Activated CD8-positive, alpha-beta T cell treated with anti-CD3 and anti-CD28 coated beads for 36 hours (primary cell): ENCODE measurements at regions not wholly inside any gene's neighbourhood (a gene's known extent, or its start where the extent isn't known, plus 50 kb on each side); places are given as distances from the start of the nearest gene placed in this dataset.
"Not testable (repeated sequence)": the region's sequence is repeated elsewhere in the genome, so short reads cannot be mapped to it uniquely, and the experiment has no call there.

Experiments
- ATAC-seq: fragments of 200-7000 bp; cut with Tn5 transposase; one replicate; pipeline ENCODE4 v1.10.0; 2021; ENCODE audit warnings: mild to moderate bottlenecking, moderate library complexity
- CTCF ChIA-PET: fragments of 350-600 bp; sonication (Branson Sonifier 250); formaldehyde crosslinking; loops from one replicate; lab custom pipeline; 2021; ENCODE audit warnings: antibody characterized with exemption; lab: Charles Lee
- POLR2A ChIA-PET: fragments of 350-600 bp; sonication (Branson Sonifier 250); formaldehyde crosslinking; loops from one replicate; lab custom pipeline; 2021; ENCODE audit warnings: antibody characterized with exemption; lab: Charles Lee
- DNase-seq: peaks from one replicate; pipeline ENCODE4 v3.0.0-alpha.2; 2020
- H3K27ac Mint-ChIP-seq: one replicate; pipeline ENCODE4 v1.8.0; 2021; ENCODE audit warnings: mild to moderate bottlenecking, mixed read lengths
- H3K27me3 Mint-ChIP-seq: one replicate; pipeline ENCODE4 v1.8.0; 2021; ENCODE audit warnings: mixed read lengths
- H3K36me3 Mint-ChIP-seq: one replicate; pipeline ENCODE4 v1.8.0; 2021; ENCODE audit warnings: low read depth, mixed read lengths
- H3K4me1 Mint-ChIP-seq: one replicate; pipeline ENCODE4 v1.8.0; 2021; ENCODE audit warnings: low read depth, mixed read lengths
- H3K4me3 Mint-ChIP-seq: one replicate; pipeline ENCODE4 v1.8.0; 2021; ENCODE audit warnings: mild to moderate bottlenecking, moderate library complexity, mixed read lengths
- H3K9me3 Mint-ChIP-seq: one replicate; pipeline ENCODE4 v1.8.0; 2021; ENCODE audit warnings: mixed read lengths
- intact Hi-C: fragments of 100-400 bp; cut with micrococcal nuclease; formaldehyde crosslinking; loops from one replicate; pipeline ENCODE4 v1.10.0; 2022
- TF ChIP-seq, protein P1 (sequence below): fragments of 200-600 bp; IDR thresholded peaks from one replicate; pipeline ENCODE4 v1.8.0; 2022; ENCODE audit warnings: antibody characterized with exemption, mild to moderate bottlenecking

DNA sequence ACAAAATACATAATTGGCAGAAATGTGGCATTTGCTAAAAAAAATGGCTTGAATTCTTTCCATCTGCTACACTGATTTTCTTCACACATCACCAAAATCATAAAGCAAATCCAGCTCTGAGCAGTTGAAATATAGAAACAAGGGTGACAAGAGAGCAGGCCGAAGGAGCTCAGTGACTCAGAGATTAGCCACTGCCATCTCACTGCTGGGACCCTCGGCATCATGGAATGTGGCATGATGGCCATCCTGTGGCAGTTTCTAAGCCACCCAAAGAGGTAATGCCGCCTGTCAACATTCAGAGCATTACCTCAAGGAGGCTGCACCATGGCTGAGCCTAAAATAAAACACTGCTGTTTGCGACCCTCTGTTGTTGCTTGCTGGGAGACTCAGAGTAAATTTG, 80.5 kb upstream of the OSBPL11 start:
- Mint-ChIP-seq H3K4me1 (no peaks in the 10 kb centered on the region), H3K4me3 (no peak overlapping the region), H3K27ac (no peak overlapping the region), H3K27me3 (peaks cover 1% of the 10 kb centered on the region), H3K36me3 (no peaks in the 10 kb centered on the region), H3K9me3 (no peaks in the 10 kb centered on the region)
- DNase-seq: no peak
- ChIA-PET CTCF (interaction anchor here (0.9 kb wide), 1 partner anchor 17 kb away, joined by 4 read pairs; no protein-coding TSS in a partner anchor), POLR2A (no interaction called here)
- intact Hi-C loops: no loop called here
- TF ChIP-seq, protein P1, sequence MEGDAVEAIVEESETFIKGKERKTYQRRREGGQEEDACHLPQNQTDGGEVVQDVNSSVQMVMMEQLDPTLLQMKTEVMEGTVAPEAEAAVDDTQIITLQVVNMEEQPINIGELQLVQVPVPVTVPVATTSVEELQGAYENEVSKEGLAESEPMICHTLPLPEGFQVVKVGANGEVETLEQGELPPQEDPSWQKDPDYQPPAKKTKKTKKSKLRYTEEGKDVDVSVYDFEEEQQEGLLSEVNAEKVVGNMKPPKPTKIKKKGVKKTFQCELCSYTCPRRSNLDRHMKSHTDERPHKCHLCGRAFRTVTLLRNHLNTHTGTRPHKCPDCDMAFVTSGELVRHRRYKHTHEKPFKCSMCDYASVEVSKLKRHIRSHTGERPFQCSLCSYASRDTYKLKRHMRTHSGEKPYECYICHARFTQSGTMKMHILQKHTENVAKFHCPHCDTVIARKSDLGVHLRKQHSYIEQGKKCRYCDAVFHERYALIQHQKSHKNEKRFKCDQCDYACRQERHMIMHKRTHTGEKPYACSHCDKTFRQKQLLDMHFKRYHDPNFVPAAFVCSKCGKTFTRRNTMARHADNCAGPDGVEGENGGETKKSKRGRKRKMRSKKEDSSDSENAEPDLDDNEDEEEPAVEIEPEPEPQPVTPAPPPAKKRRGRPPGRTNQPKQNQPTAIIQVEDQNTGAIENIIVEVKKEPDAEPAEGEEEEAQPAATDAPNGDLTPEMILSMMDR: no peak
- ATAC-seq: no peak

DNA sequence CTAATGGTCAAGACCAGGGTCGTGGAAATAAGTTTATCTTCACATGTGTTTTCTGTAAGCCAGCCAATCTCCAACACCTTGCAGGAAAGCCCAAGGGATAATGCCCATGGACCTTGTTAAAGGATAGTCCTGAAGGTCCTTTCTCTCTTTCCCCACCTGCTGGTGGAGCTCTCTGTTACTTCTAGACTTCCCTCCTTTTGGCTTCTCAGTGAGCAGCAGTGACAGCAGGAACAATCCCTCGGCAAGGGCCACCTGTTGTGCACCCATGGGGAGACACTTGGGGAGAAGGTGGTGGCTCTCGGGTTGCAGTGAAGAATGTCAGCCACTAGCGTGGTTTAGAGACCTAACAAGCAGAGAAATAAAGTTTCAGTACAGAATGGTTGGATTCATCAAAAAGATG, 84.0 kb upstream of the OSBPL11 start:
- TF ChIP-seq, protein P1: no peak
- H3K4me1 Mint-ChIP-seq: no peaks in the 10 kb centered on the region
- no peak for DNase-seq
- no peak overlapping the region for H3K27ac Mint-ChIP-seq
- H3K36me3 Mint-ChIP-seq: no peaks in the 10 kb centered on the region
- no peak for ATAC-seq
- CTCF ChIA-PET: no interaction called here
- no peaks in the 10 kb centered on the region for H3K9me3 Mint-ChIP-seq
- POLR2A ChIA-PET: no interaction called here
- no peak overlapping the region for H3K4me3 Mint-ChIP-seq
- H3K27me3 Mint-ChIP-seq: peaks cover 2% of the 10 kb centered on the region
- intact Hi-C loops: no loop called here

DNA sequence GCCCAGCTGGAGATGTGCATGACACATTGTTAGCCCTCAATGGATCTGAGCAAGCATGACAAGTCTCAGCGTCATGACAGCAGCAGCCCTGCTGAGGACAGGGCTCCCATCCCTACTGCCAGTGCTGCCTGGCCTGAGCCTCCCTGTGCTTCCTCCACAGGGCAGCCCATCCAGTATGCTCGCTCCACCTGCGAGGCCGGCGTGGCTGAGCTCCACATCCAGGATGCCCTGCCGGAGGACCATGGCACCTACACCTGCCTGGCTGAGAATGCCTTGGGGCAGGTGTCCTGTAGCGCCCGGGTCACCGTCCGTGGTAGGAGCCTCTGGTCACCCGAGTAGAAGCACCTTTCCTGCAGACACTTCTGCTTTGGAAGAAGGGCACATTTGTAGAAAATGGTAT, 85.8 kb upstream of the OSBPL11 start:
- ATAC-seq: no peak
- Mint-ChIP-seq H3K9me3 (no peaks in the 10 kb centered on the region), H3K27me3 (peaks cover 6% of the 10 kb centered on the region), H3K4me3 (no peak overlapping the region), H3K27ac (no peak overlapping the region), H3K36me3 (no peaks in the 10 kb centered on the region), H3K4me1 (no peaks in the 10 kb centered on the region)
- TF ChIP-seq, protein P1: no peak
- no peak for DNase-seq
- intact Hi-C loops: no loop called here
- CTCF ChIA-PET: no interaction called here
- POLR2A ChIA-PET: no interaction called here

DNA sequence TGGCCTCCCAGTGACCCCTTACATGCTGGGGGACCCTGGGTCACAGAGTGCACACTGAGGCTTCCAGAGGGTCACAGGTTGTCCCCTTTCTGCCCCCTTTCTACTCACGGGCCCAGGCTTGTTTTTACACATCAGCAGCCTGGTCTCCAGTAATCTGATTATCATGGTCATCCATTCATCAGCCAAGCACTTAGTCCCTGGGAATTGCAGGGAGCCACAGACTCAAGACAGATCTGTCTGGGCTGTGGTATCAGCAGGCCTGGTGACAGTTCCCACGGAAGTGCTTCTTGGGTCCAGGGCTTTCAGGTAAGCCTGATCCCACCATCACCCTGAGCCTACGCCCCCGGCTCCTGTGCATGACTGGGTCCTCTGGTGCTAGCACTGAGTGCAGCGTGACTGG, 86.6 kb upstream of the OSBPL11 start:
- intact Hi-C loops, H3K27me3 Mint-ChIP-seq, DNase-seq, H3K36me3 Mint-ChIP-seq, H3K27ac Mint-ChIP-seq, H3K9me3 Mint-ChIP-seq, CTCF ChIA-PET, H3K4me3 Mint-ChIP-seq, H3K4me1 Mint-ChIP-seq, POLR2A ChIA-PET, ATAC-seq: not testable (repeated sequence)

DNA sequence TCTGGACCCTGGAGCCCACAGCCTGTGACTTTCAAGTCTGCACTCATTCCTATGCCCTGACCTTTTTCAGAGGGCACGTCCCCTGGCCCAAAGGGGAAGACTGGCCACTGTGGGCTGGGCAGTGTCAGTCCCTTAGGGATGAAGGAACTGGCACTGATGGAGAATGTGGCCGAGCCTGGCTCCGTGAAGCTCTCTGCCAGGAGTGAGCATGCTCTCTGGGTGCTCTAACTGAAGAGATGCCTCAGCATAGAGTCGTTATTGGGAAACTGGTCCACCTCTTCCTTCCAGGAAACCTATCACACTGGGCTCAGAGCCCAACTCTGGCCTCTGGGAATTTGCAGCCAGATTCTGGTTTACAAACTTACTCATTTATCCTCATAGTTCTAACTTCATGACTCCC, 87.3 kb upstream of the OSBPL11 start:
- CTCF ChIA-PET, H3K36me3 Mint-ChIP-seq: not testable (repeated sequence)

DNA sequence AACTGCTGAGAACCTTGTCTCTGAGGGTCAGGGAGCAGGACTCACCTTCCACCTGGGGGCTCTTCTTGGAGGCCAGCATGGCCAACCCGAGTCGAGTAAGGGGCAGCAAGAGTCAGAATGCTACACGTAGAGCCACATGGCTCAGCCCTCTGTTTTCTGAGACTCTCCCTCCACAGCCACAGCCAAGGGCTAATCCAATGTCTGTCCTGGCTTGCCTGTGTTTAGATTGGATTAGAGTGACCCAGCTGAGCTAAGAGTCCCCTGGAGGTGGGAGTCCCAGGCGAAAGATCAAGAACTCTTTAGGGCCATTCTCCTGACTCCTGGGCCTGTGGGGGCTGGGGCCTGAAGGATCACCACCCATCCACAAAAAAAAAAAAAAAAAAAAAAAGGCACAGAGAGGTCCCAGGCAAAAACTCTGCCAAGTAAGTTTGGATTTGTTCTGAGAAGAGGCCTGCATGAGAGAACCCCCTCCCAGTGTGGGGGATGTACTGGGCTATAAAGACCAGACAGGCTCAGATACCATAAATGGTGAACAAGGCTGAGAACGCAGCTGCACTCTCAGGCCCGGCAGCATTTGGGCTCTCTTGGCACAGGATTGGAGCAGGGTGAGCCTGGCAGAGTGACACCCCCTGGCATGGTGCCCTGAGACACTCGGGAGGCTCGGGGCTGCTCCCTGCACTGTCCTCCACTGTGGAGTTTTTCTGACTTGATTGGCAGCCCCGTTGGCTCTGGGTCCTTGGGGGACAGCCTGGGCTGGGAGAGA, 88.0 kb upstream of the OSBPL11 start:
- TF ChIP-seq, protein P1: no peak
- POLR2A ChIA-PET: no interaction called here
- CTCF ChIA-PET: no interaction called here

More for the DNA sequence above, 87.3 kb upstream of the OSBPL11 start:
- DNase-seq, H3K27me3 Mint-ChIP-seq, POLR2A ChIA-PET, ATAC-seq, intact Hi-C loops, H3K9me3 Mint-ChIP-seq, H3K27ac Mint-ChIP-seq, H3K4me1 Mint-ChIP-seq, H3K4me3 Mint-ChIP-seq: not testable (repeated sequence)

More for the DNA sequence above, 88.0 kb upstream of the OSBPL11 start:
- intact Hi-C loops: no loop called here
- DNase-seq (no peak), ATAC-seq (no peak)
- H3K9me3 Mint-ChIP-seq: no peaks in the 10 kb centered on the region
- no peak overlapping the region for H3K27ac Mint-ChIP-seq
- H3K4me1 Mint-ChIP-seq: no peaks in the 10 kb centered on the region
- H3K27me3 Mint-ChIP-seq: peaks cover 6% of the 10 kb centered on the region
- H3K36me3 Mint-ChIP-seq: no peaks in the 10 kb centered on the region
- H3K4me3 Mint-ChIP-seq: no peak overlapping the region
